SK-N-SH treated with all-trans-retinoic acid at 6 μM for 48 hours (cell line): ENCODE measurements at regions not wholly inside any gene's neighbourhood (a gene's known extent, or its start where the extent isn't known, plus 50 kb on each side); places are given as distances from the start of the nearest gene placed in this dataset.

Source experiments
- ARNTL ChIP-seq: fragments of 450-650 bp; formaldehyde crosslinking; IDR thresholded peaks from 2 replicates; pipeline ENCODE4 v1.5.0; 2020; ENCODE audit warnings: low read depth, mild to moderate bottlenecking, moderate library complexity, borderline replicate concordance
- GLIS3 ChIP-seq: fragments of 250-450 bp; sonication (Bioruptor Pico); IDR thresholded peaks from 2 replicates; pipeline ENCODE4 v1.5.0; 2020; ENCODE audit warnings: mild to moderate bottlenecking, moderate library complexity
- PATZ1 ChIP-seq: fragments of 250-450 bp; sonication (Bioruptor Pico); IDR thresholded peaks from 2 replicates; pipeline ENCODE4 v1.8.0; 2020; ENCODE audit warnings: mild to moderate bottlenecking, moderate library complexity, borderline replicate concordance
- RARB ChIP-seq: fragments of 250-450 bp; sonication (Bioruptor Pico); IDR thresholded peaks from 2 replicates; pipeline ENCODE4 v1.8.0; 2021; ENCODE audit warnings: mild to moderate bottlenecking, moderate library complexity
- TCF4 ChIP-seq: fragments of 250-450 bp; sonication (Bioruptor Pico); IDR thresholded peaks from 2 replicates; pipeline ENCODE4 v1.8.0; 2021; ENCODE audit warnings: mild to moderate bottlenecking, moderate library complexity, borderline replicate concordance
- TSHZ2 ChIP-seq: fragments of 250-450 bp; sonication (Bioruptor Pico); IDR thresholded peaks from 2 replicates; pipeline ENCODE4 v1.5.0; 2020; ENCODE audit warnings: mild to moderate bottlenecking, moderate library complexity
- ZFP3 ChIP-seq: fragments of 250-450 bp; sonication (Bioruptor Pico); IDR thresholded peaks from 2 replicates; pipeline ENCODE4 v1.5.0; 2020; ENCODE audit warnings: mild to moderate bottlenecking, moderate library complexity

GRCh38 chrX:129091097-129091496 lies 432.2 kb downstream of the SMARCA1 start:
- no peak for TF ChIP-seq GLIS3 (CRISPR knock-in tag)
- TF ChIP-seq PATZ1 (CRISPR knock-in tag), result no peak
- TF ChIP-seq RARB (CRISPR knock-in tag), result no peak
- no peak for TF ChIP-seq ARNTL
- no peak for TF ChIP-seq ZFP3 (CRISPR knock-in tag)
- TF ChIP-seq TCF4, result no peak
- TF ChIP-seq TSHZ2, result no peak
